H1 (cell line): ENCODE measurements at regions not wholly inside any gene's neighbourhood (a gene's known extent, or its start where the extent isn't known, plus 50 kb on each side); places are given as distances from the start of the nearest gene placed in this dataset.

Experiments used
- CTCF ChIA-PET: fragments of 300-600 bp; sonication (Branson Sonifier 250); formaldehyde crosslinking; loops from one replicate; lab custom pipeline; 2021; ENCODE audit not compliant: partially characterized antibody; lab: Charles Lee
- POLR2A ChIA-PET: fragments of 300-600 bp; sonication (Branson Sonifier 250); formaldehyde crosslinking; loops from one replicate; lab custom pipeline; 2021; ENCODE audit warnings: inconsistent platforms; ENCODE audit not compliant: partially characterized antibody; lab: Charles Lee
- DNase-seq, 2 experiments: peaks; one replicate each; pipeline versions ENCODE4 v3.0.0 to v3.0.0-alpha.2; 2010 to 2022; ENCODE audit warnings: low spot score in 2 of 2, low read depth in 1 of 2, mixed read lengths in 1 of 2
- FAIRE-seq: peaks from 2 replicates; lab custom pipeline; 2011; peaks lifted over from hg19 to GRCh38; lab: Jason Lieb, UNC
- H2AFZ ChIP-seq: 2 replicates; pipeline ENCODE4 v1.8.1; 2012; ENCODE audit warnings: low read length, inconsistent platforms
- H2AK5ac ChIP-seq: 2 replicates; pipeline ENCODE4 v1.6.1; 2013; ENCODE audit warnings: low read depth, low read length
- H2BK120ac ChIP-seq: replicated peaks from 2 replicates; pipeline ENCODE3; 2013; ENCODE audit warnings: low read depth, low read length, inconsistent platforms
- H2BK12ac ChIP-seq: 2 replicates; pipeline ENCODE4 v1.6.1; 2013; ENCODE audit warnings: low read depth, low read length
- H2BK15ac ChIP-seq: 2 replicates; pipeline ENCODE4 v1.6.1; 2013; ENCODE audit warnings: low read length
- H2BK20ac ChIP-seq: 2 replicates; pipeline ENCODE4 v1.6.1; 2013; ENCODE audit warnings: low read length
- H2BK5ac ChIP-seq: 2 replicates; pipeline ENCODE4 v1.6.1; 2013; ENCODE audit warnings: low read depth, low read length
- H3K14ac ChIP-seq: 2 replicates; pipeline ENCODE4 v1.6.1; 2013; ENCODE audit warnings: inconsistent platforms; ENCODE audit not compliant: insufficient read length
- H3K18ac ChIP-seq: 2 replicates; pipeline ENCODE4 v1.6.1; 2013; ENCODE audit warnings: low read length; ENCODE audit errors: extremely low read depth
- H3K23ac ChIP-seq: 2 replicates; pipeline ENCODE4 v1.6.1; 2013; ENCODE audit warnings: inconsistent platforms; ENCODE audit not compliant: insufficient read length
- H3K23me2 ChIP-seq: 2 replicates; pipeline ENCODE4 v1.6.1; 2013; ENCODE audit warnings: low read depth, low read length
- H3K27ac ChIP-seq: 2 replicates; pipeline ENCODE4 v1.6.1; 2011; ENCODE audit warnings: low read depth, low read length, inconsistent platforms
- H3K27me3 ChIP-seq, 4 experiments: replicated peaks in 1 of 4; 1 replicate in 1 of 4; 2 replicates in 3 of 4; pipeline versions ENCODE4 v1.6.1 to v1.8.1; 2011 to 2013; ENCODE audit warnings: low read length in 3 of 4, mild to moderate bottlenecking in 3 of 4, inconsistent platforms in 2 of 4, mixed read lengths in 2 of 4, moderate library complexity in 1 of 4; ENCODE audit not compliant: control insufficient read depth in 3 of 4, insufficient read depth in 3 of 4; ENCODE audit errors: extremely low read depth in 1 of 4
- H3K36me3 ChIP-seq, 4 experiments: 2 replicates each; pipeline versions ENCODE4 v1.6.1 to v1.8.1; 2011 to 2013; ENCODE audit warnings: mild to moderate bottlenecking in 4 of 4, low read length in 3 of 4, moderate library complexity in 2 of 4, control low read depth in 1 of 4, inconsistent platforms in 1 of 4; ENCODE audit not compliant: insufficient read depth in 4 of 4, control insufficient read depth in 2 of 4
- H3K4ac ChIP-seq: replicated peaks from 2 replicates; pipeline ENCODE3; 2013; ENCODE audit warnings: low read length, low read depth, mixed read lengths, inconsistent platforms; ENCODE audit not compliant: insufficient read length
- H3K4me1 ChIP-seq, 4 experiments: replicated peaks in 1 of 4; 1 replicate in 1 of 4; 2 replicates in 3 of 4; pipeline versions ENCODE4 v1.6.1 to v1.8.1; 2011 to 2013; ENCODE audit warnings: low read length in 3 of 4, inconsistent platforms in 2 of 4, mixed read lengths in 1 of 4; ENCODE audit not compliant: insufficient read depth in 4 of 4, control insufficient read depth in 3 of 4
- H3K4me2 ChIP-seq, 2 experiments: 2 replicates each; pipeline versions ENCODE4 v1.6.1 to v1.8.1; 2011 to 2013; ENCODE audit warnings: low read depth in 2 of 2, low read length in 2 of 2, control low read depth in 1 of 2, inconsistent platforms in 1 of 2, mild to moderate bottlenecking in 1 of 2; ENCODE audit not compliant: insufficient read depth in 1 of 2
- H3K4me3 ChIP-seq, 4 experiments: fragments of 200-600, 300-600 bp in 1 of 4; sonication (generic), shearing (Covaris generic), sonication (Bioruptor Twin) in 1 of 4; 2 replicates each; pipeline versions ENCODE4 v1.5.1 to v1.8.1; 2011 to 2016; ENCODE audit warnings: low read length in 4 of 4, low read depth in 3 of 4, control low read depth in 2 of 4, inconsistent platforms in 2 of 4, mild to moderate bottlenecking in 2 of 4, mixed read lengths in 1 of 4, moderate library complexity in 1 of 4; ENCODE audit not compliant: insufficient read depth in 2 of 4; ENCODE audit errors: extremely low read depth in 1 of 4
- H3K56ac ChIP-seq: replicated peaks from 2 replicates; pipeline ENCODE3; 2013; ENCODE audit warnings: low read depth, mild to moderate bottlenecking, mixed read lengths, low read length, inconsistent platforms; ENCODE audit not compliant: insufficient read length
- H3K79me1 ChIP-seq: 2 replicates; pipeline ENCODE4 v1.6.1; 2013; ENCODE audit warnings: low read depth, low read length, control low read depth
- H3K79me2 ChIP-seq, 2 experiments: 2 replicates each; pipeline versions ENCODE4 v1.6.1 to v1.8.1; 2012 to 2013; ENCODE audit warnings: low read length in 2 of 2, mild to moderate bottlenecking in 2 of 2, inconsistent platforms in 1 of 2; ENCODE audit not compliant: insufficient read depth in 2 of 2, control insufficient read depth in 1 of 2
- H3K9ac ChIP-seq, 4 experiments: replicated peaks in 1 of 4; 1 replicate in 1 of 4; 2 replicates in 3 of 4; pipeline versions ENCODE4 v1.6.1 to v1.8.1; 2011 to 2013; ENCODE audit warnings: low read depth in 3 of 4, low read length in 3 of 4, control low read depth in 2 of 4, mild to moderate bottlenecking in 2 of 4, moderate library complexity in 2 of 4, inconsistent platforms in 1 of 4; ENCODE audit errors: extremely low read depth in 1 of 4
- H3K9me3 ChIP-seq, 2 experiments: 2 replicates each; pipeline versions ENCODE4 v1.6.1 to v1.8.1; 2012 to 2013; ENCODE audit warnings: mild to moderate bottlenecking in 2 of 2, moderate library complexity in 2 of 2, control low read depth in 1 of 2, inconsistent platforms in 1 of 2, low read depth in 1 of 2, low read length in 1 of 2, mixed read lengths in 1 of 2; ENCODE audit not compliant: insufficient read depth in 2 of 2
- H4K20me1 ChIP-seq, 2 experiments: replicated peaks in 1 of 2; 2 replicates each; pipeline versions ENCODE3 to v1.8.1; 2011 to 2013; ENCODE audit warnings: inconsistent platforms in 2 of 2, low read length in 2 of 2, mild to moderate bottlenecking in 1 of 2; ENCODE audit not compliant: insufficient read depth in 2 of 2, control insufficient read depth in 1 of 2
- H4K5ac ChIP-seq: 2 replicates; pipeline ENCODE4 v1.6.1; 2013; ENCODE audit warnings: low read length, low read depth, mixed read lengths, inconsistent platforms; ENCODE audit not compliant: insufficient read length
- H4K8ac ChIP-seq: 2 replicates; pipeline ENCODE4 v1.8.0; 2013; ENCODE audit warnings: mild to moderate bottlenecking, moderate library complexity, low read length, inconsistent platforms; ENCODE audit not compliant: insufficient read depth; ENCODE audit errors: extremely low read depth
- H4K91ac ChIP-seq: replicated peaks from 2 replicates; pipeline ENCODE3; 2013; ENCODE audit warnings: low read length, mixed read lengths, inconsistent platforms; ENCODE audit not compliant: insufficient read length
- ASH2L ChIP-seq: fragments of 200-600, 300-600 bp; sonication (generic); IDR thresholded peaks from one replicate; pipeline ENCODE4 v1.7.1; 2017; ENCODE audit warnings: low read length
- CBX5 ChIP-seq: fragments of 300-800, 300-1000 bp; sonication (generic); IDR thresholded peaks from 2 replicates; pipeline ENCODE4 v1.7.1; 2016; ENCODE audit warnings: antibody characterized with exemption, low read length, low read depth
- EZH2 ChIP-seq: fragments of 200-600 bp; sonication (generic); IDR thresholded peaks from 2 replicates; pipeline ENCODE4 v1.7.1; 2012; ENCODE audit warnings: low read depth, mild to moderate bottlenecking, moderate library complexity, low read length, inconsistent platforms; ENCODE audit not compliant: severe bottlenecking
- FOSL1 ChIP-seq: IDR thresholded peaks from 2 replicates; pipeline ENCODE4 v1.6.1; 2011; ENCODE audit warnings: mild to moderate bottlenecking, low read depth, low read length, moderate library complexity; ENCODE audit not compliant: insufficient read depth
- KDM4A ChIP-seq: IDR thresholded peaks from one replicate; pipeline ENCODE4 v1.7.1; 2012; ENCODE audit warnings: low read depth, mild to moderate bottlenecking, moderate library complexity, low read length, inconsistent platforms; ENCODE audit not compliant: severe bottlenecking
- KDM5A ChIP-seq: fragments of 200-600 bp; IDR thresholded peaks from 2 replicates; pipeline ENCODE4 v1.7.1; 2012; ENCODE audit warnings: mild to moderate bottlenecking, low read length, inconsistent platforms, mixed read lengths
- MAX ChIP-seq: IDR thresholded peaks from 2 replicates; pipeline ENCODE4 v1.6.1; 2012; ENCODE audit warnings: inconsistent platforms
- RBBP5 ChIP-seq: IDR thresholded peaks from 2 replicates; pipeline ENCODE4 v1.7.1; 2012; ENCODE audit warnings: low read depth, mild to moderate bottlenecking, inconsistent platforms, low read length, moderate library complexity, borderline replicate concordance
- SAP30 ChIP-seq: fragments of 300-600 bp; sonication (generic); IDR thresholded peaks from 2 replicates; pipeline ENCODE4 v1.7.1; 2012; ENCODE audit warnings: low read length, moderate library complexity, mild to moderate bottlenecking, inconsistent platforms; ENCODE audit not compliant: insufficient read depth, insufficient replicate concordance
- USF2 ChIP-seq: IDR thresholded peaks from 2 replicates; pipeline ENCODE4 v1.6.1; 2011; ENCODE audit warnings: low read length, improper control_type of control experiment
- WGBS, 2 experiments: shearing (Covaris generic) in 1 of 2; methylation state at CpG; one replicate each; pipeline versions ENCODE4 v1.1.6 to v1.1.7; 2013 to 2015; ENCODE audit warnings: low lambda C conversion rate in 2 of 2, mixed read lengths in 2 of 2, inconsistent platforms in 1 of 2, low coverage in 1 of 2, missing lambda C conversion rate in 1 of 2; ENCODE audit not compliant: insufficient replicate concordance in 2 of 2, insufficient coverage in 1 of 2, insufficient read length in 1 of 2; ENCODE audit errors: extremely low coverage in 1 of 2, missing lambda C conversion rate in 1 of 2; 5-methylcytosine and 5-hydroxymethylcytosine counted together

GRCh38 chr4:20347531-20347930 is 95.8 kb downstream of the SLIT2 start:
- Histone ChIP-seq H3K79me1 (no peaks in the 10 kb centered on the region), H3K23me2 (no peaks in the 10 kb centered on the region), H3K9me3 (no peaks in the 10 kb centered on the region), H4K91ac (no peak overlapping the region), H3K9ac (no peak overlapping the region), H2BK12ac (no peak overlapping the region), H3K18ac (no peak overlapping the region), H3K4ac (no peak overlapping the region), H3K23ac (no peak overlapping the region), H3K4me1 (peaks cover 0 to 3% (median 1%) of the 10 kb centered on the region in 4 experiments; a peak in 1 of 7 replicates), H3K14ac (no peak overlapping the region), H2BK20ac (no peak overlapping the region), H2AK5ac (no peak overlapping the region), H3K4me3 (no peak overlapping the region), H3K27ac (no peak overlapping the region), H3K79me2 (no peaks in the 10 kb centered on the region), H3K4me2 (no peak overlapping the region), H2BK120ac (no peak overlapping the region), H4K20me1 (no peaks in the 10 kb centered on the region), H4K8ac (no peak overlapping the region), H2BK5ac (no peak overlapping the region), H4K5ac (no peak overlapping the region), H2AFZ (no peak overlapping the region), H2BK15ac (no peak overlapping the region), H3K56ac (no peak overlapping the region), H3K27me3 (no peaks in the 10 kb centered on the region), H3K36me3 (no peaks in the 10 kb centered on the region)
- TF ChIP-seq FOSL1, result no peak
- no peak for TF ChIP-seq RBBP5
- no peak for TF ChIP-seq ASH2L
- TF ChIP-seq KDM4A, result no peak
- TF ChIP-seq SAP30, result no peak
- TF ChIP-seq EZH2, result no peak
- no peak for TF ChIP-seq KDM5A
- TF ChIP-seq USF2, result no peak
- TF ChIP-seq CBX5, result no peak
- TF ChIP-seq MAX, result no peak
- POLR2A ChIA-PET, result no interaction called here
- DNase-seq (no peak), FAIRE-seq (no peak)
- CTCF ChIA-PET, result interaction anchor here (1.0 kb wide), 1 partner anchor 48 kb away, joined by 3 read pairs; no protein-coding TSS in a partner anchor
- WGBS, 2 experiments, result 88% methylated on average over 2 of the region's 2 CpGs; no CpG with 5 or more reads in 1 of the 2 experiments
